H9 (cell line): ENCODE measurements at regions not wholly inside any gene's neighbourhood (a gene's known extent, or its start where the extent isn't known, plus 50 kb on each side); places are given as distances from the start of the nearest gene placed in this dataset.
"Not testable (repeated sequence)": the region's sequence is repeated elsewhere in the genome, so short reads cannot be mapped to it uniquely, and the experiment has no call there.

Source experiments
- DNase-seq: peaks from one replicate; pipeline ENCODE4 v3.0.0-alpha.2; 2017
- H2AFZ ChIP-seq: one replicate; pipeline ENCODE4 v1.6.1; 2013; ENCODE audit warnings: mild to moderate bottlenecking, low read length, control low read depth, moderate library complexity
- H2AK5ac ChIP-seq: 2 replicates; pipeline ENCODE4 v1.6.1; 2013; ENCODE audit warnings: low read length, control low read depth, mixed read lengths; ENCODE audit not compliant: insufficient read length
- H2BK120ac ChIP-seq: one replicate; pipeline ENCODE4 v1.6.1; 2013; ENCODE audit warnings: low read depth, mild to moderate bottlenecking, low read length, control low read depth, inconsistent platforms; ENCODE audit not compliant: poor library complexity, severe bottlenecking
- H2BK12ac ChIP-seq: 2 replicates; pipeline ENCODE4 v1.6.1; 2013; ENCODE audit warnings: low read length, control low read depth, mixed read lengths, low read depth; ENCODE audit not compliant: insufficient read length
- H2BK15ac ChIP-seq: 2 replicates; pipeline ENCODE4 v1.6.1; 2013; ENCODE audit warnings: low read depth, low read length, control low read depth
- H2BK20ac ChIP-seq: one replicate; pipeline ENCODE4 v1.6.1; 2013; ENCODE audit warnings: low read depth, mild to moderate bottlenecking, low read length, control low read depth, inconsistent platforms; ENCODE audit not compliant: poor library complexity, severe bottlenecking
- H2BK5ac ChIP-seq: 2 replicates; pipeline ENCODE4 v1.6.1; 2013; ENCODE audit warnings: low read length, control low read depth, mixed read lengths; ENCODE audit not compliant: insufficient read length
- H3K14ac ChIP-seq: 2 replicates; pipeline ENCODE4 v1.6.1; 2013; ENCODE audit warnings: low read length, control low read depth; ENCODE audit not compliant: insufficient read depth
- H3K18ac ChIP-seq: 2 replicates; pipeline ENCODE4 v1.6.1; 2013; ENCODE audit warnings: low read depth, mild to moderate bottlenecking, mixed read lengths, low read length, control low read depth; ENCODE audit not compliant: insufficient read length
- H3K23ac ChIP-seq: 2 replicates; pipeline ENCODE4 v1.6.1; 2013; ENCODE audit warnings: low read length, control low read depth, mixed read lengths, low read depth; ENCODE audit not compliant: insufficient read length
- H3K23me2 ChIP-seq: 2 replicates; pipeline ENCODE4 v1.6.1; 2013; ENCODE audit warnings: low read depth, mild to moderate bottlenecking, mixed read lengths, low read length, control low read depth; ENCODE audit not compliant: insufficient read length, poor library complexity, severe bottlenecking
- H3K27ac ChIP-seq: 2 replicates; pipeline ENCODE4 v1.5.1; 2013; ENCODE audit warnings: low read length, control low read depth, mixed read lengths, low read depth; ENCODE audit not compliant: insufficient read length
- H3K27me3 ChIP-seq: 2 replicates; pipeline ENCODE4 v1.6.1; 2013; ENCODE audit warnings: low read length, control low read depth, inconsistent platforms; ENCODE audit not compliant: insufficient read depth
- H3K4ac ChIP-seq: 2 replicates; pipeline ENCODE4 v1.6.1; 2013; ENCODE audit warnings: low read depth, mild to moderate bottlenecking, control low read depth, inconsistent platforms, low read length, moderate library complexity
- H3K4me1 ChIP-seq: 2 replicates; pipeline ENCODE4 v1.6.1; 2013; ENCODE audit warnings: low read length, control low read depth, inconsistent platforms; ENCODE audit not compliant: insufficient read depth
- H3K4me2 ChIP-seq: 2 replicates; pipeline ENCODE4 v1.6.1; 2013; ENCODE audit warnings: low read length, control low read depth, mixed read lengths; ENCODE audit not compliant: insufficient read length, insufficient read depth
- H3K56ac ChIP-seq: 2 replicates; pipeline ENCODE4 v1.6.1; 2013; ENCODE audit warnings: low read depth, mild to moderate bottlenecking, mixed read lengths, low read length, control low read depth; ENCODE audit not compliant: insufficient read length
- H3K79me1 ChIP-seq: 2 replicates; pipeline ENCODE4 v1.6.1; 2013; ENCODE audit warnings: low read depth, mild to moderate bottlenecking, moderate library complexity, low read length, control low read depth, inconsistent platforms; ENCODE audit not compliant: insufficient read depth, poor library complexity, severe bottlenecking
- H3K79me2 ChIP-seq: 2 replicates; pipeline ENCODE4 v1.6.1; 2013; ENCODE audit warnings: low read length, control low read depth, inconsistent platforms; ENCODE audit not compliant: insufficient read depth
- H3K9ac ChIP-seq: 2 replicates; pipeline ENCODE4 v1.6.1; 2013; ENCODE audit warnings: low read length, control low read depth, mixed read lengths; ENCODE audit not compliant: insufficient read length; ENCODE audit errors: extremely low read depth
- H3K9me3 ChIP-seq: one replicate; pipeline ENCODE4 v1.6.1; 2013; ENCODE audit warnings: low read depth, low read length, inconsistent platforms; ENCODE audit not compliant: control insufficient read depth
- H3T11ph ChIP-seq: one replicate; pipeline ENCODE4 v1.6.1; 2013; ENCODE audit warnings: mild to moderate bottlenecking, low read length, control low read depth, inconsistent platforms
- H4K20me1 ChIP-seq: one replicate; pipeline ENCODE4 v1.6.1; 2013; ENCODE audit not compliant: control insufficient read depth, insufficient read length, insufficient read depth
- H4K5ac ChIP-seq: 2 replicates; pipeline ENCODE4 v1.6.1; 2013; ENCODE audit warnings: low read depth, mild to moderate bottlenecking, mixed read lengths, low read length, control low read depth; ENCODE audit not compliant: insufficient read length
- H4K8ac ChIP-seq: replicated peaks from 2 replicates; pipeline ENCODE4 v1.6.1; 2013; ENCODE audit warnings: low read length, control low read depth, mixed read lengths, low read depth; ENCODE audit not compliant: insufficient read length
- H4K91ac ChIP-seq: 2 replicates; pipeline ENCODE4 v1.6.1; 2013; ENCODE audit warnings: low read depth, mild to moderate bottlenecking, moderate library complexity, mixed read lengths, low read length, control low read depth; ENCODE audit not compliant: insufficient read length
- H3K27ac Mint-ChIP-seq, 3 experiments: 2 replicates in 2 of 3; 3 replicates in 1 of 3; pipeline ENCODE4 v1.8.0; 2020 to 2021; ENCODE audit warnings: mixed read lengths in 3 of 3, mild to moderate bottlenecking in 1 of 3, moderate library complexity in 1 of 3
- H3K27me3 Mint-ChIP-seq: 2 replicates; pipeline ENCODE4 v1.8.0; 2021; ENCODE audit warnings: low read depth, mild to moderate bottlenecking, moderate library complexity, mixed read lengths
- H3K36me3 Mint-ChIP-seq, 3 experiments: 2 replicates in 2 of 3; 3 replicates in 1 of 3; pipeline ENCODE4 v1.8.0; 2020 to 2021; ENCODE audit warnings: low read depth in 3 of 3, mixed read lengths in 3 of 3; ENCODE audit not compliant: insufficient read depth in 1 of 3
- H3K4me1 Mint-ChIP-seq, 2 experiments: 2 replicates each; pipeline ENCODE4 v1.8.0; 2020; ENCODE audit warnings: mixed read lengths in 2 of 2
- H3K4me3 Mint-ChIP-seq, 2 experiments: 2 replicates in 1 of 2; 3 replicates in 1 of 2; pipeline ENCODE4 v1.8.0; 2020 to 2021; ENCODE audit warnings: mild to moderate bottlenecking in 2 of 2, mixed read lengths in 2 of 2, moderate library complexity in 1 of 2
- H3K9me3 Mint-ChIP-seq, 2 experiments: 2 replicates in 1 of 2; 3 replicates in 1 of 2; pipeline ENCODE4 v1.8.0; 2020; ENCODE audit warnings: mild to moderate bottlenecking in 2 of 2, mixed read lengths in 2 of 2, moderate library complexity in 1 of 2
- CTCF ChIP-seq: fragments of 200-600 bp; sonication (generic); conservative IDR thresholded peaks from 3 replicates; pipeline ENCODE4 v1.8.0; 2021; ENCODE audit warnings: antibody characterized with exemption, mild to moderate bottlenecking
- WGBS: extraction: QIAGEN DNeasy Blood & Tissue Kit; methylation state at CpG from one replicate; pipeline ENCODE4 v1.1.7; 2013; ENCODE audit warnings: missing lambda C conversion rate, low lambda C conversion rate, mixed read lengths; ENCODE audit not compliant: insufficient read length; ENCODE audit errors: extremely low coverage; 5-methylcytosine and 5-hydroxymethylcytosine counted together

GRCh38 chr9:7313389-7313788 is 486.2 kb downstream of the DMAC1 start:
- no peak overlapping the region for H3K23ac ChIP-seq
- no peaks in the 10 kb centered on the region for H3K23me2 ChIP-seq
- H3K18ac ChIP-seq = no peak overlapping the region
- H3T11ph ChIP-seq = no peak overlapping the region
- H3K27ac ChIP-seq = no peak overlapping the region
- peaks cover 47 to 50% of the 10 kb centered on the region in 2 experiments for H3K9me3 Mint-ChIP-seq
- H4K20me1 ChIP-seq = no peaks in the 10 kb centered on the region
- no peak overlapping the region for H3K4me2 ChIP-seq
- no peaks in the 10 kb centered on the region for H3K27me3 Mint-ChIP-seq
- H3K4me3 Mint-ChIP-seq = no peak overlapping the region
- H3K27me3 ChIP-seq = no peaks in the 10 kb centered on the region
- TF ChIP-seq CTCF = no peak
- no peak overlapping the region for H4K91ac ChIP-seq
- H2AFZ ChIP-seq = no peak overlapping the region
- no peaks in the 10 kb centered on the region for H3K79me2 ChIP-seq
- no peak overlapping the region for H3K9ac ChIP-seq
- H3K79me1 ChIP-seq = no peaks in the 10 kb centered on the region
- no peak overlapping the region for H2BK120ac ChIP-seq
- H2AK5ac ChIP-seq = no peak overlapping the region
- no peak overlapping the region for H2BK20ac ChIP-seq
- no peak overlapping the region for H3K27ac Mint-ChIP-seq
- H2BK15ac ChIP-seq = no peak overlapping the region
- no peak for DNase-seq
- H4K8ac ChIP-seq = no peak overlapping the region
- WGBS = no CpG with 5 or more reads among the region's 1 CpG
- no peaks in the 10 kb centered on the region for H3K9me3 ChIP-seq
- H3K4ac ChIP-seq = no peak overlapping the region
- H3K4me1 Mint-ChIP-seq = peaks cover 17 to 21% of the 10 kb centered on the region in 2 experiments
- no peak overlapping the region for H3K56ac ChIP-seq
- H2BK12ac ChIP-seq = no peak overlapping the region
- H3K36me3 Mint-ChIP-seq = peaks cover 28 to 46% (median 34%) of the 10 kb centered on the region in 3 experiments
- no peak overlapping the region for H3K14ac ChIP-seq
- no peak overlapping the region for H4K5ac ChIP-seq
- H3K4me1 ChIP-seq = no peaks in the 10 kb centered on the region
- no peak overlapping the region for H2BK5ac ChIP-seq

DNA sequence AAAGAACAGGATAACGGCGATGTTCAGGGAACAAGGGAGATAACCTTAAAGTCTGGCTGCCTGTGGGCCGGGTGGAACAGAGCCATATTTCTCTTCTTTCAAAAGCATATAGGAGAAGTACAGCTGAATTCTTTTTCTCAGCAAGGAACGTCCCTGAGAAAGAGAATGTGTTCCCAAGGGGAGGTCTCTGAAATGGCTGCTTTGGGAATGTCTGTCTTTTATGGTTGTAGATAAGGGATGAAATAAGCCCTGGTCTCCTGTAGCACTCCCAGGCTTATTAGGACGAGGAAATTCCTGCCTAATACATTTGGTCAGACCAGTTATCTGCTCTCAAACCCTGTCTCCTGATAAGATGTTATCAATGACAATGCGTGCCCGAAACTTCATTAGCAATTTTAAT is 490.5 kb downstream of the DMAC1 start:
- H3K4me1 ChIP-seq, H3K4me2 ChIP-seq, H3K79me1 ChIP-seq, H2BK5ac ChIP-seq, H4K5ac ChIP-seq, H3K18ac ChIP-seq, H3K23me2 ChIP-seq, H3T11ph ChIP-seq, H3K4me1 Mint-ChIP-seq, H3K27ac Mint-ChIP-seq, H3K9me3 ChIP-seq, H2BK15ac ChIP-seq, H2AFZ ChIP-seq, H3K23ac ChIP-seq, H3K9ac ChIP-seq, H2BK12ac ChIP-seq, H4K91ac ChIP-seq, H3K27ac ChIP-seq, H4K20me1 ChIP-seq, H3K14ac ChIP-seq, H3K56ac ChIP-seq, H4K8ac ChIP-seq, H3K79me2 ChIP-seq, H3K4ac ChIP-seq, H3K27me3 Mint-ChIP-seq, H2BK120ac ChIP-seq, H2BK20ac ChIP-seq, H2AK5ac ChIP-seq, H3K27me3 ChIP-seq, DNase-seq, H3K4me3 Mint-ChIP-seq: not testable (repeated sequence)
- H3K9me3 Mint-ChIP-seq = peaks cover 59 to 60% of the 10 kb centered on the region in 2 experiments
- H3K36me3 Mint-ChIP-seq = peaks cover 30 to 56% (median 37%) of the 10 kb centered on the region in 3 experiments
- WGBS = no CpG with 5 or more reads among the region's 7 CpGs
